Activated CD4-positive, alpha-beta T cell treated with anti-CD3 and anti-CD28 coated beads for 36 hours (primary cell): ENCODE measurements at regions not wholly inside any gene's neighbourhood (a gene's known extent, or its start where the extent isn't known, plus 50 kb on each side); places are given as distances from the start of the nearest gene placed in this dataset.

ENCODE experiments used
- ATAC-seq: fragments of 200-7000 bp; cut with Tn5 transposase; one replicate; pipeline ENCODE4 v1.10.0; 2021; ENCODE audit warnings: mild to moderate bottlenecking, moderate library complexity
- CTCF ChIA-PET: fragments of 350-600 bp; sonication (Branson Sonifier 250); formaldehyde crosslinking; loops from one replicate; lab custom pipeline; 2021; ENCODE audit warnings: antibody characterized with exemption; lab: Charles Lee
- POLR2A ChIA-PET: fragments of 350-600 bp; sonication (Branson Sonifier 250); formaldehyde crosslinking; loops from one replicate; lab custom pipeline; 2021; ENCODE audit warnings: antibody characterized with exemption, inconsistent platforms; lab: Charles Lee
- DNase-seq: peaks from one replicate; pipeline ENCODE4 v3.0.0-alpha.2; 2020
- H3K27ac Mint-ChIP-seq: one replicate; pipeline ENCODE4 v1.8.0; 2021; ENCODE audit warnings: mixed read lengths
- H3K27me3 Mint-ChIP-seq: one replicate; pipeline ENCODE4 v1.8.0; 2021; ENCODE audit warnings: mixed read lengths
- H3K36me3 Mint-ChIP-seq: one replicate; pipeline ENCODE4 v1.8.0; 2021; ENCODE audit warnings: low read depth, mixed read lengths
- H3K4me1 Mint-ChIP-seq: one replicate; pipeline ENCODE4 v1.8.0; 2021; ENCODE audit warnings: mixed read lengths
- H3K4me3 Mint-ChIP-seq: one replicate; pipeline ENCODE4 v1.8.0; 2021; ENCODE audit warnings: mild to moderate bottlenecking, moderate library complexity, mixed read lengths
- H3K9me3 Mint-ChIP-seq: one replicate; pipeline ENCODE4 v1.8.0; 2021; ENCODE audit warnings: low read depth, mixed read lengths
- intact Hi-C, 2 experiments: fragments of 100-400 bp; cut with DNase I in 1 of 2; cut with micrococcal nuclease in 1 of 2; formaldehyde crosslinking; loops; one replicate each; pipeline versions ENCODE4 v1.14.2 to v1.15.1; 2022 to 2024; cut with DNase I, micrococcal nuclease

DNA sequence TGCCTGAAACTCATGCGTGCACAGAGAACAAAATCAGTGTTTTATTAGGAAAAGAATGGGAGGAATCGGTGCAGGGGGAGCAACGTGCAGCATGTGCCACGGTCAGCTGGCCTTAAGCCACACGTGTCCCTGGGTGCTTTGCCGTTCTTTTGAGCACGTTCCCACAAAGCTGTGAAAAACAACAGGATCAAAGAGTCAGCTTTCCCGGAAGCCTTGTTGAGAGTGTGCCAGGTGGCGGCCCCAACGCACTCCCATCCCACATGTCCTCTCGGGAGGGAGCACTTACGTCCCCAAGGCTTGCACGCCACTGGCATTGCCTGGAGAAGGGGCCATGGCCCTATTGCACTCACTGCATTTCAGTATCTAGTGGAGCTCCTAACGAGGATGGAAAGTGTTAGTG, 511.2 kb downstream of the EIPR1 start:
- H3K4me3 Mint-ChIP-seq = no peak overlapping the region
- ATAC-seq (no peak), DNase-seq (no peak)
- no peak overlapping the region for H3K27ac Mint-ChIP-seq
- no peaks in the 10 kb centered on the region for H3K36me3 Mint-ChIP-seq
- H3K27me3 Mint-ChIP-seq = no peaks in the 10 kb centered on the region
- ChIA-PET POLR2A (no interaction called here), CTCF (no interaction called here)
- H3K4me1 Mint-ChIP-seq = no peaks in the 10 kb centered on the region
- intact Hi-C loops = loop anchor here in 1 of 2 experiments (10.0 kb wide), 1 partner anchor 742 kb away; no protein-coding TSS in a partner anchor
- H3K9me3 Mint-ChIP-seq = no peaks in the 10 kb centered on the region

DNA sequence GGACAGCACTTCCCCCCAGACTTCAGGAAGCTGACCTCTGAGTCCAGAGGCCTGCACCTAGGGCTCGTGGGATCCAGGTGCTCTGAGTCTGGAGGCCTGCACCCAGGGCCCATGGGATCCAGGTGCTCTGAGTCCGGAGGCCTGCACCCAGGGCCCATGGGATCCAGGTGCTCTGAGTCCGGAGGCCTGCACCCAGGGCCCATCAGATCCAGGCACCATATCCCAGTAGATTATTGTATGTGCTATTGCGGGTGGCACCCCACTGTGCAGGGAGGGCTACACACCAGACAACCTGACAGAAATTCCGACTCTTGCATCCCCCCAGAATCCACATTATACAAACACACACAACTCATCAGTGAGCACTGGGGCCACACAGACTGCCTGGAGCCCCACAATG, 515.2 kb downstream of the EIPR1 start:
- POLR2A ChIA-PET = no interaction called here
- DNase-seq (no peak), ATAC-seq (no peak)
- intact Hi-C loops = loop anchor here in 1 of 2 experiments (10.0 kb wide), 1 partner anchor 738 kb away; no protein-coding TSS in a partner anchor
- H3K27me3 Mint-ChIP-seq = no peaks in the 10 kb centered on the region
- no peaks in the 10 kb centered on the region for H3K4me1 Mint-ChIP-seq
- no peak overlapping the region for H3K27ac Mint-ChIP-seq
- H3K36me3 Mint-ChIP-seq = no peaks in the 10 kb centered on the region
- H3K4me3 Mint-ChIP-seq = no peak overlapping the region
- no peaks in the 10 kb centered on the region for H3K9me3 Mint-ChIP-seq
- CTCF ChIA-PET = interaction anchor here (0.6 kb wide), 1 partner anchor 9 kb away, joined by 3 read pairs; no protein-coding TSS in a partner anchor

DNA sequence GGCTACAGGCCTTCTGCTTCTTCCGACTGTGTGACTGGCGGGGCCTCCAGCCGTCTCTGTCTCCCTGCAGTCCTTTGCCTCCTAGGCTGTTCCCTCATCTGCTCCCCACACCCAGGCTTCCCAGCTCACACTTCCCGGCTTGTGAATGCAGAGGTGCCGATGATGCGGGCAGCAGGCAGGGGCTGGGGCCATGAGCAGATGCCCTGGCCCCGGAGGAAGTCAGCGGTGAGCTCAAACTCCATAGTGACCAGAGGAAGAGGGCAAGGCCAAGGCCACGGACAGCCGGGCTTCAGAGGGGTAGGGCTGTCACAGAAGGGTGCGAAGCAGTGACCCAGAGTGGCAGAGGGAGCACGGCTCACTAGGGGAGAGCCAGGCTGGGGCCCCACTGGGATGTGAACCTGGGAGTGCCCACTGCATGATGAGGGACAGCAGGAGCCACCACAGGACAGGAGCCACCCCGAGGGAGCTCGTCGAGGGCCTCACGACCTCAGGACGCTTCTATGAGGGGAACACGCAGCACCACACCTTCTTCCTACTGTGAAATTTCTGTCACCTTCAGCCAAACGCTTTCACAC, 515.9 kb downstream of the EIPR1 start:
- Mint-ChIP-seq H3K36me3 (no peaks in the 10 kb centered on the region), H3K4me3 (no peak overlapping the region), H3K27ac (no peak overlapping the region), H3K27me3 (no peaks in the 10 kb centered on the region), H3K4me1 (no peaks in the 10 kb centered on the region), H3K9me3 (no peaks in the 10 kb centered on the region)
- CTCF ChIA-PET = no interaction called here
- ATAC-seq (no peak), DNase-seq (no peak)
- POLR2A ChIA-PET = no interaction called here
- intact Hi-C loops = loop anchor here in 1 of 2 experiments (10.0 kb wide), 1 partner anchor 737 kb away; no protein-coding TSS in a partner anchor

DNA sequence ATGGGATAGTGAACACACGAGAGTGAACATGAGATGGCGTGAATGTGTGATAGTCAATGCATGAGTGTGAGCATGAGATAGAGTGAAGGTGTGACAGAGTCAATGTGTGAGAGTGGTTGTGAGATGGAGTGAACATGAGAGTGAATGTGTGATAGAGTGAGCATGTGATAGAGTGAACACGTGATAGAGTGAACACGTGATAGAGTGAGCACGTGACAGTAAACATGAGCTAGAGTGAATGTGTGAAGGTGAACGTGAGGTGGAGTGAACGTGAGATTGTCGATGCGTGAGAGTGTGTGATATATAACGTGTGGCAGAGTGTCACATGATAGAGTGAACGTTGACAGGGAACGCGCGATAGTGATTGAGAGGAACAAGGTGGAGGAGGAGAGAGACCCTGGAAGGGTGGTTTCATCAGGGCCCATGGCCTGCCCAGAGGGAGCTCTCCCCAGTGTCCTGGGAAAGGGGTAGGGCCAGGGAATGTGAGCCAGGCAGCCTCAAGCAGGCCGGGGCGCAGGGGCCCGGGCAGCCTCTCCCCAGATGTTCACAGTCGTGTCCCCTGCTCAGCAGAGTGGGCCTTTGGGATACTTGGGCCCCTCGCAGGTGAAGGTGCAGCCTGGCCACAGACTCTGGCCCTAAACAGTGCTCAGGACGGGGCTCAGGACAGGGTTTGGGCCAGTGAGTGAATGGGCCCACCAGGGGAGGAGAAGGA, 516.9 kb downstream of the EIPR1 start:
- intact Hi-C loops = loop anchor here in 1 of 2 experiments (10.0 kb wide), 1 partner anchor 736 kb away; no protein-coding TSS in a partner anchor
- H3K27me3 Mint-ChIP-seq = no peaks in the 10 kb centered on the region
- H3K4me1 Mint-ChIP-seq = no peaks in the 10 kb centered on the region
- POLR2A ChIA-PET = no interaction called here
- no peak overlapping the region for H3K27ac Mint-ChIP-seq
- no peaks in the 10 kb centered on the region for H3K9me3 Mint-ChIP-seq
- H3K36me3 Mint-ChIP-seq = no peaks in the 10 kb centered on the region
- H3K4me3 Mint-ChIP-seq = no peak overlapping the region
- ATAC-seq = no peak
- CTCF ChIA-PET = no interaction called here
- no peak for DNase-seq

DNA sequence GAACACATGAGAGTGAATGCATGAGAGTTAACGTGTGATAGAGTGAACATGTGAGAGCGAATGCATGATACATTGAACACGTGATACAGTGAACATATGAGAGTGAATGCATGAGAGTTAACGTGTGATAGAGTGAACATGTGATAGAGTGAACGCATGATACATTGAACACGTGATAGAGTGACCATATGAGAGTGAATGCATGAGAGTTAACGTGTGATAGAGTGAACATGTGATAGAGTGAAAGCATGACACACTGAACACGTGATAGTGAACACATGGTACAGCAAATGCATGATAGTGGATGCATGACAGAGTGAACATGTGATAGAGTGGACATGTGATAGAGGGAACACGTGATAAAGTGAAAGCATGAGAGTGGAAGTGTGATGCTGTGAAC, 517.9 kb downstream of the EIPR1 start:
- H3K4me1 Mint-ChIP-seq = no peaks in the 10 kb centered on the region
- no peak overlapping the region for H3K27ac Mint-ChIP-seq
- H3K36me3 Mint-ChIP-seq = no peaks in the 10 kb centered on the region
- no peak overlapping the region for H3K4me3 Mint-ChIP-seq
- ChIA-PET CTCF (no interaction called here), POLR2A (no interaction called here)
- H3K9me3 Mint-ChIP-seq = no peaks in the 10 kb centered on the region
- no peaks in the 10 kb centered on the region for H3K27me3 Mint-ChIP-seq
- no peak for ATAC-seq
- intact Hi-C loops = loop anchor here in 1 of 2 experiments (10.0 kb wide), 1 partner anchor 735 kb away; no protein-coding TSS in a partner anchor
- DNase-seq = no peak

DNA sequence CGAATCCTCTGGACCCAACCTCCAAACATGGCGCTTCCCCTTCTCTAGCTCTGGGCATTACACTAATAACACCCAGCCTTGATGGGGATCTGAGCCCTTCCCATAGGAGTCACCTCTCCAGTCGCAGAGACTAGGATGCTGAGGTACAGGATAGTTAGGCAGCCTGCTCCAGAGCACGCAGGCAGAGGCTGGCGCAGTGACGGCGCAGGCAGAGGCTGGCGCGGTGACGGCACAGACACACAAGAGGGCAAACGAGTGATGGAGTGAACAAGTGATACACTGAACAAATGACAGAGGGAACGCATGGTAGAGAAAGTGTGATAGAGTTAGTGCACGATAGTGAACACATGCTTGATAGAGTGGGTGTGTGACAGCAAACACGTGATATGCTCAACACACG, 518.5 kb downstream of the EIPR1 start:
- intact Hi-C loops = no loop called here
- Mint-ChIP-seq H3K27ac (no peak overlapping the region), H3K4me1 (no peaks in the 10 kb centered on the region), H3K27me3 (no peaks in the 10 kb centered on the region), H3K4me3 (no peak overlapping the region), H3K9me3 (no peaks in the 10 kb centered on the region), H3K36me3 (no peaks in the 10 kb centered on the region)
- ATAC-seq = no peak
- DNase-seq = no peak
- POLR2A ChIA-PET = no interaction called here
- CTCF ChIA-PET = no interaction called here

DNA sequence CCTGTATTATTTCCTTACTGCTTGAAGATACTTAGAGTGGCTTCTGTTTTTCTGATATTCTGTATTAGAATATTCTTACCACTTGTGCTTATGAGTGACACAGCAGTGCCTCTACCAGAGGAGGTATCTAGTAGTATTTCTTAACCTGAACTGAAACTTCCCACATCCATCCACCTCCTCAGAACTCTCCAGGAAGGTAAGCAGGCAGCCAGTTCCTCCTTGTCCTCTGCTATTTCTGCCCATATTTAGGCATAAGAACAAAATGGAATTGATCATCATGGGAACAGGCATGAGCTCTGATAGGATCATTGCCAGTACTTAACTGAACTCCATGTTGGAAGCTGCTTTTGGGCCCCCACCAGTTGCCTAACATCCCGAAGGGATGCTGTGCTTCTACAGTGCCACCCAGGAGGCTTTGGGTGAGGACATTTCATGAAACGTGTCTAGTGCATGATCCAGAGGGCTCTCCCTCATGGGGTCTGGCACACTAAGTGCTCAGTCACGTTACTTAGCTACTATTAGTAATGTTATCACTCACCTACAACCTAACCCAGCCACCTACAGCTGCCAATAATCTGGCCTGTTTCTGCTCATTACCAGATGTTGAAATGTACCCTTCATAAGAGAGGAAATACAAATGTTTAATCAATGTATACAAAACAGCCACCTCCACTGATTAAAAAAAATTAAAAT, 520.7 kb downstream of the EIPR1 start:
- Mint-ChIP-seq H3K9me3 (no peaks in the 10 kb centered on the region), H3K4me1 (no peaks in the 10 kb centered on the region), H3K36me3 (no peaks in the 10 kb centered on the region), H3K27ac (no peak overlapping the region), H3K4me3 (no peak overlapping the region), H3K27me3 (no peaks in the 10 kb centered on the region)
- intact Hi-C loops = no loop called here
- ChIA-PET CTCF (no interaction called here), POLR2A (no interaction called here)
- DNase-seq (no peak), ATAC-seq (no peak)

DNA sequence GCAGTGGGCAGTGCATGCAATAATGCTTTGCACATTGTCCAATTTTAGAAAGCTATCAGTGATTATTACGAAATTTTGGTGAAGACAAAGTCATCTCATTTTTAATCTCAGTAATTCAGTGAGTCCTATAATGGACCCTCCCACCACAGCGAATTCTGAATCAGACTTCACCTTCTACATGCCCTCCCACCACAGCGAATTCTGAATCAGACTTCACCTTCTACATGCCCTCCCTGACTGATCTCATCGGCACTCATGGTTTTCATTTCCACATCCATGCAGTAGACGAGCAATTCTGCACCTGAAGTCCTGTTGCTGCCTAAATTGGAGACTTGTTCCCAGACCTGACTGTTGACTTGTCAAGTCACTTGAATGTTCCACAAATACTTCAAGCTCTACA, 522.3 kb downstream of the EIPR1 start:
- no peak overlapping the region for H3K27ac Mint-ChIP-seq
- intact Hi-C loops = no loop called here
- H3K36me3 Mint-ChIP-seq = no peaks in the 10 kb centered on the region
- no peak overlapping the region for H3K4me3 Mint-ChIP-seq
- no peaks in the 10 kb centered on the region for H3K9me3 Mint-ChIP-seq
- H3K27me3 Mint-ChIP-seq = no peaks in the 10 kb centered on the region
- ChIA-PET POLR2A (no interaction called here), CTCF (no interaction called here)
- ATAC-seq (no peak), DNase-seq (no peak)
- no peaks in the 10 kb centered on the region for H3K4me1 Mint-ChIP-seq

DNA sequence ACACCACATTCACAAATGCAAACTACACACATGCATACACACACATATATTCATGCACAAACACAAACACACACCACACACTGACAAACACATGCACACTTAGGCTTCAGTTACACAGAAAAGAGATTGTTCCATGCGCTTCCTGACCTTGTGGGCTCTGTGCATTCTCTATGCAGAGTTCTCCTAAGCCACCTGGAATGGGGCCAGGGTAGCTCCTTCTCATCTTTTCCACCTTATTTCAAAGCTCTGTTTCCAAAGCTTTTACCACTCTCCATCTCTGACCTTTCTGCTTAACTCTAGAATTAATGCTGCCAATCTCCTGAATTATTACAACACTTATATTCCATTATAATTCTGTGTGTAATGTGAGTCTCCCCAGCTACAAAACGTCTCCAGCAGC, 522.3 kb upstream of the MYT1L start:
- ChIA-PET POLR2A (interaction anchor here (0.6 kb wide), 1 partner anchor 416 kb away, joined by 3 read pairs; no protein-coding TSS in a partner anchor), CTCF (no interaction called here)
- intact Hi-C loops = no loop called here
- H3K27ac Mint-ChIP-seq = no peak overlapping the region
- DNase-seq (no peak), ATAC-seq (no peak)
- H3K9me3 Mint-ChIP-seq = no peaks in the 10 kb centered on the region
- H3K27me3 Mint-ChIP-seq = no peaks in the 10 kb centered on the region
- H3K36me3 Mint-ChIP-seq = no peaks in the 10 kb centered on the region
- no peak overlapping the region for H3K4me3 Mint-ChIP-seq
- no peaks in the 10 kb centered on the region for H3K4me1 Mint-ChIP-seq

DNA sequence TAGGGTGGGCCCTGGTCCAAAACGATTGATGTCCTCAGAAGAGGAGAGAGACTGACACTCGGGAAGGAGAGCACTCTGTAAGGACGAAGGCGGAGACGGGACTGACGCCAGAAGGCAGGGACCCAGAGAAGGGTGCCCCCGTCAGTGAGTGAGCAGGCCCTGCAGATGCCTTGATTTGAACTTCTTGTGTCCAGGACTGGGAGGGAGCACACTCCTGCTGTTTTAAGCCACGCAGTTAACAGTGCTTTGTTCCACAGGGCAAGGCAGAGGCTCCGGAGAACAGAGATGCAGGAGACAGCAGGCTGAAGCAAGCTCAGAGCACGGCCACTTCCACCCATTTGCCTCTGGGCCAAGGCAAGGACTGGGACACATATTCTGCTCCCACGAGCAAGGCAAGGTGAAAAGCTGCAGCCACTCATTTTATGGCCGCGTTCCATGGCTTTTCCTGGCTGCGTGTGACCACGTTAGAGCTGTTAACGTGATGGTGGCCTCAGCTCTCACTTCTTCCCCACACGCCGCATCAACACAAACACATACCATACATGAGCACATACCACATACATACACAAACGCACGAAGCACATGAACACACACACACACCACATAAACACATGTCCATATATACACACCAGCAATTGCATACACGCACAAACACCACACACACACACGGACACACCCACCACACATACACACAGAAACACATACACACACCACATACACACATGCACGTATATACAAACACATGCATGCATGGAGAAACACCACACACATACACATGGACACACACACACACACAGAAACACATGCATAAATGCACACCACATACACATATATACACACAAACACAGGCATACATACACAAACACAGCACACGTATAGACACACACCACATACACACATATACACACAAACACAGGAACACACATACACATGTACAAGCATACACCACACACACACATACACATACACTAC, 521.0 kb upstream of the MYT1L start:
- H3K27me3 Mint-ChIP-seq = no peaks in the 10 kb centered on the region
- H3K9me3 Mint-ChIP-seq = no peaks in the 10 kb centered on the region
- intact Hi-C loops = no loop called here
- no peak for DNase-seq
- no peak overlapping the region for H3K4me3 Mint-ChIP-seq
- ATAC-seq = no peak
- ChIA-PET POLR2A (no interaction called here), CTCF (no interaction called here)
- no peaks in the 10 kb centered on the region for H3K36me3 Mint-ChIP-seq
- no peaks in the 10 kb centered on the region for H3K4me1 Mint-ChIP-seq
- H3K27ac Mint-ChIP-seq = no peak overlapping the region

DNA sequence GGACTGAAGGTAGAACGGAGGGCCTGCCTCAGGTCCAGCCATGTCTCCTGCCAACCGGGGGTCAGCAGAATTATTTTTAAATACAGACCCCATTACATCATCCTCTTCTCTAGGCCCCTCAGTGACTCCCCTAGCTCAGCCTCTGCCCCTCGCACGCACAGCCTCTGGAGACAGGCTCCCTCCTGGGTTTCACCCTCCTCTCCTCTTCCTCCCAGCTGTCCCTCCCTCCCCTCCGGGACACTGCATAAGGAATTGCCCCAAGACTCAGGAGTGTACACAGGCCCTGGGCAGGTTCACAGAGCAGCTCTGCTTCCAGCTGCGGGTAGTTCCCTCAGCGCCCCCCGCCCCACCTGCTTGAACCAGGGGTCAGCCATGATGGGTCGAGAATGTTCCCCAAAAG, 520.2 kb upstream of the MYT1L start:
- CTCF ChIA-PET = no interaction called here

More for the DNA sequence above, 520.2 kb upstream of the MYT1L start:
- no peaks in the 10 kb centered on the region for H3K36me3 Mint-ChIP-seq
- ATAC-seq = no peak
- DNase-seq = no peak
- intact Hi-C loops = no loop called here
- H3K27ac Mint-ChIP-seq = no peak overlapping the region
- no peaks in the 10 kb centered on the region for H3K4me1 Mint-ChIP-seq
- H3K4me3 Mint-ChIP-seq = no peak overlapping the region
- no peaks in the 10 kb centered on the region for H3K9me3 Mint-ChIP-seq
- no peaks in the 10 kb centered on the region for H3K27me3 Mint-ChIP-seq
- POLR2A ChIA-PET = no interaction called here
